ENCODE measurements at regions not wholly inside any gene's neighbourhood (a gene's known extent, or its start where the extent isn't known, plus 50 kb on each side); places are given as distances from the start of the nearest gene placed in this dataset.

- TF ChIP-seq POLR2A (IDR thresholded peaks at IDR 0.05), result no peak
- TF ChIP-seq CTCF (IDR thresholded peaks at IDR 0.05), result no peak
- no peaks in the 10 kb centered on the region for H3K9me3 ChIP-seq
- H3K27me3 ChIP-seq, result no peaks in the 10 kb centered on the region
- intact Hi-C loops (cut with DNase I), result no loop called here
- H3K27ac ChIP-seq, result no peak overlapping the region
- no peak overlapping the region for H3K4me3 ChIP-seq
- ATAC-seq, result no peak
- no peaks in the 10 kb centered on the region for H3K36me3 ChIP-seq
- DNase-seq, result no peak
- no peaks in the 10 kb centered on the region for H3K4me1 ChIP-seq
These were observed 484.6 kb downstream of the ANKRD50 start for GRCh38 chr4:124227981-124228380.

- no peak for TF ChIP-seq POLR2A (IDR thresholded peaks at IDR 0.05)
- no peak for TF ChIP-seq CTCF (IDR thresholded peaks at IDR 0.05)
- no peaks in the 10 kb centered on the region for H3K9me3 ChIP-seq
- no peaks in the 10 kb centered on the region for H3K27me3 ChIP-seq
- no peak for DNase-seq
- H3K36me3 ChIP-seq, result no peaks in the 10 kb centered on the region
- H3K27ac ChIP-seq, result no peak overlapping the region
- no peak overlapping the region for H3K4me3 ChIP-seq
- 28% methylated on average over 2 of the region's 2 CpGs for WGBS (ENCODE audit: insufficient coverage, low coverage, low lambda C conversion rate, missing lambda C conversion rate)
- H3K4me1 ChIP-seq, result no peaks in the 10 kb centered on the region
- intact Hi-C loops (cut with DNase I), result no loop called here
- no peak for ATAC-seq
These were observed 482.3 kb downstream of the ANKRD50 start for GRCh38 chr4:124230268-124230667.

DNA sequence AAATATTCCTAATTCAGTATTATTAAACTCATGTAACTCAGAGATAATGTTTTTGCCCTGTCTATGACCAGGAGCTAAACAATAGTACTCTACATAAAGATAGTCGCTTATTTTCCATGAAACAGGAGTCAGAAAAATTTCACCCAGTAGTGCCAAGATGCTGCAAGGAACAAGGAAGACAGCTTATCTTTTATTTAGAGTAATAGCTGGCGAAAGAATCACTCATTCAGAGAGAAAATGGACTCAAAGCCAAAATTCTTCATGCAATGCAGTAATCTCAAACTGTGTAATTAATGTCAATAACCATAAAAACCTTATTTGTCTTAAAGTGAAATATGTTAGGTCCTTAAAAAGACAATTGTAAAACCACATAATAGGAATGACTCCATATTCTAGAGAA lies 477.8 kb downstream of the ANKRD50 start:
- TF ChIP-seq POLR2A (IDR thresholded peaks at IDR 0.05) (no peak), CTCF (IDR thresholded peaks at IDR 0.05) (no peak)
- DNase-seq (no peak), ATAC-seq (no peak)

DNA sequence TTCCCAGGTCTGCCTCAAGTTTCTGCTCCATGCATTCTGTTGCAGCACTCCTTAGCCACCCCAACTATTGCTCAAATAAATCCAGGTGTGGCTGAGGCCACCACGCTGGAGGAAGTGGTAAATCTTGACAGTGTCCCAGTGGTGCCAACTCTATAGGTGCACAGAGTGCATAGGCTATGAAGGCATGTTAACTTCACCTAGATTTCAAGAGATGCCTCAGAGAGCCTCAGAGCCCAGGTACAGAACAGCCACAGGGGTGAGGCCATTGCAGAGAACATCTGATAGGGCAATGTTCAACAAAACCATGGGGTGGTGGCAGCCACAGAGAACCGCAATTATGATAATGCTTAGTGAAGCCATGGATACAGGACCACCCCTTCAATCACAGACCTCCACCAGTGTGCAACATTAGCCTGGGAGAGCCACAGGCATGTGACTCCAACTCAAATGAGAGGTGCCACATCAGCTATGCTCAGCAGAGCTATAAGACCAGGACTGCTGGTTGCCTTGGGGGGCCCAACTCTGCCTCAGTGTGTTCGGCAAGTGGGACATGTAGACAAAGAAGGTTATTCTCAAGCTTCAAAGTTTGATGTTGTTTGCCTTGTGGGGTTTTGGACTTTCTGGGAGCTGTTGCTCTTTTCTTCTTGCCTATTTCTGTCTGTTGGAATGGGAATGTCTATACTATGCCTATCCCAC lies 468.7 kb downstream of the ANKRD50 start:
- Histone ChIP-seq H3K4me3 (no peak overlapping the region), H3K27ac (no peak overlapping the region), H3K9me3 (no peaks in the 10 kb centered on the region), H3K4me1 (no peaks in the 10 kb centered on the region), H3K27me3 (no peaks in the 10 kb centered on the region), H3K36me3 (no peaks in the 10 kb centered on the region)
- WGBS (ENCODE audit: insufficient coverage, low coverage, low lambda C conversion rate, missing lambda C conversion rate), result 10% methylated on average over 1 of the region's 3 CpGs
- ATAC-seq, result no peak
- TF ChIP-seq POLR2A (IDR thresholded peaks at IDR 0.05), result no peak
- no peak for TF ChIP-seq CTCF (IDR thresholded peaks at IDR 0.05)
- intact Hi-C loops (cut with DNase I), result no loop called here
- DNase-seq, result no peak

More for the DNA sequence above, 477.8 kb downstream of the ANKRD50 start:
- Histone ChIP-seq H3K27ac (no peak overlapping the region), H3K9me3 (no peaks in the 10 kb centered on the region), H3K4me1 (no peaks in the 10 kb centered on the region), H3K36me3 (no peaks in the 10 kb centered on the region), H3K4me3 (no peak overlapping the region), H3K27me3 (no peaks in the 10 kb centered on the region)
- intact Hi-C loops (cut with DNase I), result no loop called here
- 23% methylated on average over 2 of the region's 2 CpGs for WGBS (ENCODE audit: insufficient coverage, low coverage, low lambda C conversion rate, missing lambda C conversion rate)

DNA sequence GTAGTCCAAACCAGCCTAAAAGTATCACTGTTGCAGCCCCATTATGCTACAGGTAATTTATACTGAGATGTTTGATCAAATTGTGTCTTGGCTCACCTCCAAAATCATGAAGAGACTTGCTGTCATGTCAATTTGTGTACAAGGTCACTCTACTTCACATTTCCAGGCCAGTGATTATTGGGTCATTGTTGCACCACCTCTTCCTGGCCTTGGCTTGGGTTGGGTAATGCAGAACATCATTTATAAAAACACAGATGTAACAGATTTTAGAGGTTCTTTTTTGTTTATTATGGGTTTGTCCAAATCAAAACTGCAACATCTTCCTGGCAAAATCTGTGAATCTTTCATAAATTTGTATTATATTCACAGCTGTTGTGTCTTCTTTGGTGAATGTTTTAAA lies 459.5 kb downstream of the ANKRD50 start:
- Histone ChIP-seq H3K4me1 (no peaks in the 10 kb centered on the region), H3K9me3 (no peaks in the 10 kb centered on the region), H3K27ac (no peak overlapping the region), H3K27me3 (no peaks in the 10 kb centered on the region), H3K4me3 (no peak overlapping the region), H3K36me3 (no peaks in the 10 kb centered on the region)
- DNase-seq (no peak), ATAC-seq (no peak)
- intact Hi-C loops (cut with DNase I), result loop anchor here in 1 of 2 donors (10.0 kb wide), 1 partner anchor 478 kb away; no protein-coding TSS in a partner anchor
- TF ChIP-seq CTCF (IDR thresholded peaks at IDR 0.05) (no peak), POLR2A (IDR thresholded peaks at IDR 0.05) (no peak)
